Left lung (tissue), 4 donors: ENCODE measurements at regions not wholly inside any gene's neighbourhood (a gene's known extent, or its start where the extent isn't known, plus 50 kb on each side); places are given as distances from the start of the nearest gene placed in this dataset.

Source experiments
- ATAC-seq: fragments of 200-7000 bp; cut with Tn5 transposase; one replicate; pipeline ENCODE4 v1.9.1; 2020; ENCODE audit warnings: moderate library complexity
- DNase-seq, 4 donors: peaks; one replicate each; pipeline ENCODE4 v3.0.0-alpha.2; 2013 to 2020
- H3K27ac ChIP-seq, 2 donors: fragments of 200-600 bp; sonication (generic) in 1 of 2; one replicate each; pipeline versions ENCODE4 v1.5.0 to v1.8.0; 2020 to 2021
- H3K27me3 ChIP-seq, 2 donors: fragments of 200-600 bp; sonication (generic) in 1 of 2; one replicate each; pipeline versions ENCODE4 v1.5.0 to v1.8.0; 2020 to 2021
- H3K36me3 ChIP-seq, 2 donors: fragments of 200-600 bp; sonication (generic) in 1 of 2; one replicate each; pipeline versions ENCODE4 v1.5.0 to v1.8.0; 2020 to 2021
- H3K4me1 ChIP-seq, 2 donors: fragments of 200-600 bp; one replicate each; pipeline ENCODE4 v1.8.0; 2021
- H3K4me3 ChIP-seq, 2 donors: fragments of 200-600 bp; sonication (generic) in 1 of 2; one replicate each; pipeline versions ENCODE4 v1.5.0 to v1.8.0; 2020 to 2021; ENCODE audit warnings: mild to moderate bottlenecking in 1 of 2
- H3K9me3 ChIP-seq, 2 donors: fragments of 200-600 bp; sonication (generic) in 1 of 2; one replicate each; pipeline versions ENCODE4 v1.5.0 to v1.8.0; 2020 to 2021
- CTCF ChIP-seq, 2 donors: fragments of 200-600 bp; sonication (generic) in 1 of 2; IDR thresholded peaks; one replicate each; pipeline versions ENCODE4 v1.5.0 to v1.8.0; 2021; ENCODE audit warnings: antibody characterized with exemption in 2 of 2
- intact Hi-C, 2 donors: fragments of 100-400 bp; cut with DNase I; formaldehyde crosslinking; loops; one replicate each; pipeline versions ENCODE4 v1.11.2 to v1.14.2; 2022
- donor health status: DM: no; HTN: yes; CAD: no.
- donor health status: DM: no; HTN: no; CAD: no.

- no peak for ATAC-seq
- intact Hi-C loops = no loop called here
- no peaks in the 10 kb centered on the region for H3K9me3 ChIP-seq
Observed at GRCh38 chr5:85843535-85843934, 774.2 kb upstream of the COX7C start.

DNA sequence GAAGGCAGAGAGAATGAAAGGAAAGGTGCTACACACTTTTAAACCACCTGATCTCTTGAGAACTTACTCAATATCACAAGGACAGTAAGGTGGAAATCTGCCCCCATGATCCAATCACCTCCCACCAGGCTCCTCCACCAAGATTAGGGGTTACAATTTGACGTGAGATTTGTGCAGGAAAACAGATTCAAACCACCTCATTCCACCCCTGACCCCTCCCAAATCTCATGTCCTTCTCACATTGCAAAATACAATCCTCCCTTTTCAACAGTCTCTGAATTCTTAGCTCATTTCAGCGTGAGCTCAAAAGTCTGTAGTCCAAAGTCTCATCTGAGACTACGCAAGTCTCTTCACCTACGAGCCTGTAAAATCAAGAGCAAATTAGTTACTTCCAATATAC, 768.3 kb upstream of the COX7C start:
- no peaks in the 10 kb centered on the region for H3K4me1 ChIP-seq
- H3K27me3 ChIP-seq = no peaks in the 10 kb centered on the region
- ATAC-seq (no peak), DNase-seq (no peak)
- H3K27ac ChIP-seq = no peak overlapping the region
- H3K36me3 ChIP-seq = no peaks in the 10 kb centered on the region
- H3K4me3 ChIP-seq = no peak overlapping the region
- H3K9me3 ChIP-seq = peaks cover 0 to 5% of the 10 kb centered on the region in 2 donors
- TF ChIP-seq CTCF (IDR thresholded peaks at IDR 0.05) = no peak
- intact Hi-C loops = no loop called here

More at GRCh38 chr5:85843535-85843934, 774.2 kb upstream of the COX7C start:
- H3K4me1 ChIP-seq = no peaks in the 10 kb centered on the region
- no peaks in the 10 kb centered on the region for H3K36me3 ChIP-seq
- no peak overlapping the region for H3K27ac ChIP-seq
- H3K27me3 ChIP-seq = no peaks in the 10 kb centered on the region
- no peak overlapping the region for H3K4me3 ChIP-seq
- no peak for TF ChIP-seq CTCF (IDR thresholded peaks at IDR 0.05)
- DNase-seq = peak in 1 of 4 donors; percentile 41

DNA sequence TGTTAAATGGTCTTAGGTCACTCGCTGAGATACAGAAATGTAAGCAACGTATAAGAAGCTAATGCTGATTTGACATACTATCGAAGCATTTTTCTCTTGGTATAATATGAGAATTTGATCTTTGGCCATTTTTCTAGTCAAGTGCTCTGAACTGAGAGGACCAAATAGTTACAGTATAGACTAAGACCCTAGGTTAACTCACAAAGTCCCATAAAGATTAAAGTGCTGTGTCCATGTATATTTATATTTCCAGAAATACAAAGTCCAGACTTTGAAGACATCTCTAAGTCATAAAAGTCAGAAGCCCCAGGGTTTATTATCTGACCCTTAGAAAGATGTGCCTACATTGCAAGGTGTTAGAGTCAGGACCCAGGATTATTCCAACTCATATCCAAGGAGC, 752.4 kb upstream of the COX7C start:
- no peak for TF ChIP-seq CTCF (IDR thresholded peaks at IDR 0.05)
- H3K27me3 ChIP-seq = no peaks in the 10 kb centered on the region
- no peak for DNase-seq

GRCh38 chr5:85868070-85868469, 749.7 kb upstream of the COX7C start:
- Histone ChIP-seq H3K27ac (no peak overlapping the region), H3K36me3 (no peaks in the 10 kb centered on the region), H3K9me3 (no peaks in the 10 kb centered on the region), H3K27me3 (no peaks in the 10 kb centered on the region), H3K4me3 (no peak overlapping the region), H3K4me1 (no peaks in the 10 kb centered on the region)
- ATAC-seq (no peak), DNase-seq (no peak)
- no peak for TF ChIP-seq CTCF (IDR thresholded peaks at IDR 0.05)
- intact Hi-C loops = no loop called here

More for the DNA sequence above, 752.4 kb upstream of the COX7C start:
- Histone ChIP-seq H3K36me3 (no peaks in the 10 kb centered on the region), H3K9me3 (peaks cover 0 to 3% of the 10 kb centered on the region in 2 donors), H3K4me1 (no peaks in the 10 kb centered on the region), H3K27ac (no peak overlapping the region), H3K4me3 (no peak overlapping the region)
- ATAC-seq = no peak
- intact Hi-C loops = no loop called here

DNA sequence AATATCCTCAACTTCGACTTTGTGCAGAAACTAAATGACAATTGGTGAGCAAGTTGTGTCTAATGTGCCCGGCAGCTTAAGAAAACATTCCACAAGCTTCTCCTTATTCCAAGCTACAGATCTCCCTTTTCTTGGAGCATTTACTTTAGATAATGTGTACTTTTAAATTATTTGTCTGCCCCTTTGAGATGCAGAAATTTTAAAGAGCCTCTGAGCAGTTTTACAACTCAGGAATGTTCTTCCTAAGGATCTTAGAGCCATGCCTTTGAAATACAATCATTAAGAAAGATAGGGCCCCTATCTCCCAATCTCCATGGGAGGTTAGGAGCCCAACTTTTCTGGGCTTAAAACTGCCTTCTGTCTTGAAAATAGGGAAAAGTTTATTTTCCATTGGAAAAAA, 723.7 kb upstream of the COX7C start:
- Histone ChIP-seq H3K36me3 (no peaks in the 10 kb centered on the region), H3K9me3 (no peaks in the 10 kb centered on the region), H3K4me1 (no peaks in the 10 kb centered on the region), H3K4me3 (no peak overlapping the region), H3K27me3 (no peaks in the 10 kb centered on the region), H3K27ac (no peak overlapping the region)
- DNase-seq (no peak), ATAC-seq (no peak)
- intact Hi-C loops = no loop called here
- no peak for TF ChIP-seq CTCF (IDR thresholded peaks at IDR 0.05)
